ENCODE measurements at regions not wholly inside any gene's neighbourhood (a gene's known extent, or its start where the extent isn't known, plus 50 kb on each side); places are given as distances from the start of the nearest gene placed in this dataset.

DNA sequence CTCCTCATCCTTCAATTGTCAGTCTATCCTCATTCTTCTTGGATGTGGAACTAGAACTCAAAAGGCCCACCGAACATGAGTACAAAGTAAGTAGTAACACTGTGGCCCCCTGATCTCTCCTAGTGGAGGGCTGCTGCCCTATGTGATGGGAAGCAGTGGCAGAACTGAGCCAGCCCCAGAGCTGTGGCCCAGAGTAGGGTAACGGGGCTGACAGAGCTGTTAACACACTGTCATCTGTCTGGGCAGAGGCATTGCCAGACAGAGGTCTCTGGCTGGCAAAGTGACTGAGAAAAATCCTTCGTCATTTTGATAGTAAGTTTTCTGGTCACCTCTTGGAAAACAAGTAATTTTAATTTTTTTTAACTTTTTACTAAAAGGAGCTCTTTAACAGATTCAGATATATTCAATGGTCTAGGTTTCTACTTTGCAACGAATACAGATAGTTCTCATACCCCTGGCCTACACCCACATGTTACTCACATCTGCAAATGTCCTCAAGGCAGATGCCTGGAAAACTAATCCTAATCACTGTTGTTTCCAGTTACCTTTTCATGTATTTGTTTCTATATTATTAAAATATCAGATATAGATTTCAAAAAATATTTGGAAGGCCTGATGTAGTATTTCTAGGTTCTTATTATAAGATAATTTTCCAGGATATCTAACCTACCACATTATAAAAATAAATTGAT, 588.7 kb downstream of the CPS1 start:
- Histone ChIP-seq H3K4me3 (no peak overlapping the region), H3K27me3 (ENCODE audit: insufficient read depth) (no peaks in the 10 kb centered on the region), H3K4me1 (ENCODE audit: insufficient read depth) (no peaks in the 10 kb centered on the region), H3F3A (replicated peaks; ENCODE audit: low read depth) (no peaks in the 10 kb centered on the region), H2AFZ (no peak overlapping the region), H3K27ac (ENCODE audit: low read depth) (no peak overlapping the region), H3K79me2 (replicated peaks; ENCODE audit: insufficient read depth) (no peaks in the 10 kb centered on the region), H4K20me1 (replicated peaks; ENCODE audit: insufficient read depth) (no peaks in the 10 kb centered on the region), H3K9me2 (ENCODE audit: insufficient read depth) (no peaks in the 10 kb centered on the region), H3K4me2 (no peak overlapping the region), H3K36me3 (ENCODE audit: insufficient read depth) (no peaks in the 10 kb centered on the region)
- Mint-ChIP-seq H3K27ac (no peak overlapping the region), H3K4me1 (no peaks in the 10 kb centered on the region), H3K27me3 (ENCODE audit: insufficient read depth, low read depth, poor library complexity) (no peaks in the 10 kb centered on the region), H3K9me3 (peaks cover 9% of the 10 kb centered on the region), H3K4me3 (no peak overlapping the region), H3K36me3 (ENCODE audit: low read depth) (peaks cover 9% of the 10 kb centered on the region; the same call in 1 of the 3 replicates)
- ATAC-seq (no peak), DNase-seq (ENCODE audit: low spot score) (no peak)
- TF ChIP-seq, protein P1, sequence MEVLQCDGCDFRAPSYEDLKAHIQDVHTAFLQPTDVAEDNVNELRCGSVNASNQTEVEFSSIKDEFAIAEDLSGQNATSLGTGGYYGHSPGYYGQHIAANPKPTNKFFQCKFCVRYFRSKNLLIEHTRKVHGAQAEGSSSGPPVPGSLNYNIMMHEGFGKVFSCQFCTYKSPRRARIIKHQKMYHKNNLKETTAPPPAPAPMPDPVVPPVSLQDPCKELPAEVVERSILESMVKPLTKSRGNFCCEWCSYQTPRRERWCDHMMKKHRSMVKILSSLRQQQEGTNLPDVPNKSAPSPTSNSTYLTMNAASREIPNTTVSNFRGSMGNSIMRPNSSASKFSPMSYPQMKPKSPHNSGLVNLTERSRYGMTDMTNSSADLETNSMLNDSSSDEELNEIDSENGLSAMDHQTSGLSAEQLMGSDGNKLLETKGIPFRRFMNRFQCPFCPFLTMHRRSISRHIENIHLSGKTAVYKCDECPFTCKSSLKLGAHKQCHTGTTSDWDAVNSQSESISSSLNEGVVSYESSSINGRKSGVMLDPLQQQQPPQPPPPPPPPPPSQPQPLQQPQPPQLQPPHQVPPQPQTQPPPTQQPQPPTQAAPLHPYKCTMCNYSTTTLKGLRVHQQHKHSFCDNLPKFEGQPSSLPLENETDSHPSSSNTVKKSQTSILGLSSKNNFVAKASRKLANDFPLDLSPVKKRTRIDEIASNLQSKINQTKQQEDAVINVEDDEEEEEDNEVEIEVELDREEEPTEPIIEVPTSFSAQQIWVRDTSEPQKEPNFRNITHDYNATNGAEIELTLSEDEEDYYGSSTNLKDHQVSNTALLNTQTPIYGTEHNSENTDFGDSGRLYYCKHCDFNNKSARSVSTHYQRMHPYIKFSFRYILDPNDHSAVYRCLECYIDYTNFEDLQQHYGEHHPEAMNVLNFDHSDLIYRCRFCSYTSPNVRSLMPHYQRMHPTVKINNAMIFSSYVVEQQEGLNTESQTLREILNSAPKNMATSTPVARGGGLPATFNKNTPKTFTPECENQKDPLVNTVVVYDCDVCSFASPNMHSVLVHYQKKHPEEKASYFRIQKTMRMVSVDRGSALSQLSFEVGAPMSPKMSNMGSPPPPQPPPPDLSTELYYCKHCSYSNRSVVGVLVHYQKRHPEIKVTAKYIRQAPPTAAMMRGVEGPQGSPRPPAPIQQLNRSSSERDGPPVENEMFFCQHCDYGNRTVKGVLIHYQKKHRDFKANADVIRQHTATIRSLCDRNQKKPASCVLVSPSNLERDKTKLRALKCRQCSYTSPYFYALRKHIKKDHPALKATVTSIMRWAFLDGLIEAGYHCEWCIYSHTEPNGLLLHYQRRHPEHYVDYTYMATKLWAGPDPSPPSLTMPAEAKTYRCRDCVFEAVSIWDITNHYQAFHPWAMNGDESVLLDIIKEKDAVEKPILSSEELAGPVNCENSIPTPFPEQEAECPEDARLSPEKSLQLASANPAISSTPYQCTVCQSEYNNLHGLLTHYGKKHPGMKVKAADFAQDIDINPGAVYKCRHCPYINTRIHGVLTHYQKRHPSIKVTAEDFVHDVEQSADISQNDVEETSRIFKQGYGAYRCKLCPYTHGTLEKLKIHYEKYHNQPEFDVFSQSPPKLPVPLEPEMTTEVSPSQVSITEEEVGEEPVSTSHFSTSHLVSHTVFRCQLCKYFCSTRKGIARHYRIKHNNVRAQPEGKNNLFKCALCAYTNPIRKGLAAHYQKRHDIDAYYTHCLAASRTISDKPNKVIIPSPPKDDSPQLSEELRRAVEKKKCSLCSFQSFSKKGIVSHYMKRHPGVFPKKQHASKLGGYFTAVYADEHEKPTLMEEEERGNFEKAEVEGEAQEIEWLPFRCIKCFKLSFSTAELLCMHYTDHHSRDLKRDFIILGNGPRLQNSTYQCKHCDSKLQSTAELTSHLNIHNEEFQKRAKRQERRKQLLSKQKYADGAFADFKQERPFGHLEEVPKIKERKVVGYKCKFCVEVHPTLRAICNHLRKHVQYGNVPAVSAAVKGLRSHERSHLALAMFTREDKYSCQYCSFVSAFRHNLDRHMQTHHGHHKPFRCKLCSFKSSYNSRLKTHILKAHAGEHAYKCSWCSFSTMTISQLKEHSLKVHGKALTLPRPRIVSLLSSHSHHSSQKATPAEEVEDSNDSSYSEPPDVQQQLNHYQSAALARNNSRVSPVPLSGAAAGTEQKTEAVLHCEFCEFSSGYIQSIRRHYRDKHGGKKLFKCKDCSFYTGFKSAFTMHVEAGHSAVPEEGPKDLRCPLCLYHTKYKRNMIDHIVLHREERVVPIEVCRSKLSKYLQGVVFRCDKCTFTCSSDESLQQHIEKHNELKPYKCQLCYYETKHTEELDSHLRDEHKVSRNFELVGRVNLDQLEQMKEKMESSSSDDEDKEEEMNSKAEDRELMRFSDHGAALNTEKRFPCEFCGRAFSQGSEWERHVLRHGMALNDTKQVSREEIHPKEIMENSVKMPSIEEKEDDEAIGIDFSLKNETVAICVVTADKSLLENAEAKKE (CRISPR knock-in tag; IDR thresholded peaks at IDR 0.05) = no peak
- TF ChIP-seq, protein P2, sequence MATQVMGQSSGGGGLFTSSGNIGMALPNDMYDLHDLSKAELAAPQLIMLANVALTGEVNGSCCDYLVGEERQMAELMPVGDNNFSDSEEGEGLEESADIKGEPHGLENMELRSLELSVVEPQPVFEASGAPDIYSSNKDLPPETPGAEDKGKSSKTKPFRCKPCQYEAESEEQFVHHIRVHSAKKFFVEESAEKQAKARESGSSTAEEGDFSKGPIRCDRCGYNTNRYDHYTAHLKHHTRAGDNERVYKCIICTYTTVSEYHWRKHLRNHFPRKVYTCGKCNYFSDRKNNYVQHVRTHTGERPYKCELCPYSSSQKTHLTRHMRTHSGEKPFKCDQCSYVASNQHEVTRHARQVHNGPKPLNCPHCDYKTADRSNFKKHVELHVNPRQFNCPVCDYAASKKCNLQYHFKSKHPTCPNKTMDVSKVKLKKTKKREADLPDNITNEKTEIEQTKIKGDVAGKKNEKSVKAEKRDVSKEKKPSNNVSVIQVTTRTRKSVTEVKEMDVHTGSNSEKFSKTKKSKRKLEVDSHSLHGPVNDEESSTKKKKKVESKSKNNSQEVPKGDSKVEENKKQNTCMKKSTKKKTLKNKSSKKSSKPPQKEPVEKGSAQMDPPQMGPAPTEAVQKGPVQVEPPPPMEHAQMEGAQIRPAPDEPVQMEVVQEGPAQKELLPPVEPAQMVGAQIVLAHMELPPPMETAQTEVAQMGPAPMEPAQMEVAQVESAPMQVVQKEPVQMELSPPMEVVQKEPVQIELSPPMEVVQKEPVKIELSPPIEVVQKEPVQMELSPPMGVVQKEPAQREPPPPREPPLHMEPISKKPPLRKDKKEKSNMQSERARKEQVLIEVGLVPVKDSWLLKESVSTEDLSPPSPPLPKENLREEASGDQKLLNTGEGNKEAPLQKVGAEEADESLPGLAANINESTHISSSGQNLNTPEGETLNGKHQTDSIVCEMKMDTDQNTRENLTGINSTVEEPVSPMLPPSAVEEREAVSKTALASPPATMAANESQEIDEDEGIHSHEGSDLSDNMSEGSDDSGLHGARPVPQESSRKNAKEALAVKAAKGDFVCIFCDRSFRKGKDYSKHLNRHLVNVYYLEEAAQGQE (IDR thresholded peaks at IDR 0.05; ENCODE audit: unreplicated experiment) = no peak
- TF ChIP-seq ZNF331 (CRISPR knock-in tag; IDR thresholded peaks at IDR 0.05; ENCODE audit: low read depth) (no peak), POLR2AphosphoS5 (IDR thresholded peaks at IDR 0.05; ENCODE audit: low read depth) (no peak), EZH2 (IDR thresholded peaks at IDR 0.05; ENCODE audit: low read depth, unreplicated experiment) (no peak), NANOG (IDR thresholded peaks at IDR 0.05; ENCODE audit: borderline replicate concordance) (no peak), STAT1 (IDR thresholded peaks at IDR 0.05; ENCODE audit: unreplicated experiment) (no peak), EZH2phosphoT487 (IDR thresholded peaks at IDR 0.05; ENCODE audit: unreplicated experiment) (no peak), JUNB (IDR thresholded peaks at IDR 0.05; ENCODE audit: unreplicated experiment) (no peak), ZNF114 (CRISPR knock-in tag; IDR thresholded peaks at IDR 0.05) (no peak), CREB1 (CRISPR knock-in tag; IDR thresholded peaks at IDR 0.05; ENCODE audit: low read depth) (no peak)
- TF ChIP-seq, protein P3, sequence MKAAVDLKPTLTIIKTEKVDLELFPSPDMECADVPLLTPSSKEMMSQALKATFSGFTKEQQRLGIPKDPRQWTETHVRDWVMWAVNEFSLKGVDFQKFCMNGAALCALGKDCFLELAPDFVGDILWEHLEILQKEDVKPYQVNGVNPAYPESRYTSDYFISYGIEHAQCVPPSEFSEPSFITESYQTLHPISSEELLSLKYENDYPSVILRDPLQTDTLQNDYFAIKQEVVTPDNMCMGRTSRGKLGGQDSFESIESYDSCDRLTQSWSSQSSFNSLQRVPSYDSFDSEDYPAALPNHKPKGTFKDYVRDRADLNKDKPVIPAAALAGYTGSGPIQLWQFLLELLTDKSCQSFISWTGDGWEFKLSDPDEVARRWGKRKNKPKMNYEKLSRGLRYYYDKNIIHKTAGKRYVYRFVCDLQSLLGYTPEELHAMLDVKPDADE (IDR thresholded peaks at IDR 0.05) = no peak
- TF ChIP-seq, protein P4, sequence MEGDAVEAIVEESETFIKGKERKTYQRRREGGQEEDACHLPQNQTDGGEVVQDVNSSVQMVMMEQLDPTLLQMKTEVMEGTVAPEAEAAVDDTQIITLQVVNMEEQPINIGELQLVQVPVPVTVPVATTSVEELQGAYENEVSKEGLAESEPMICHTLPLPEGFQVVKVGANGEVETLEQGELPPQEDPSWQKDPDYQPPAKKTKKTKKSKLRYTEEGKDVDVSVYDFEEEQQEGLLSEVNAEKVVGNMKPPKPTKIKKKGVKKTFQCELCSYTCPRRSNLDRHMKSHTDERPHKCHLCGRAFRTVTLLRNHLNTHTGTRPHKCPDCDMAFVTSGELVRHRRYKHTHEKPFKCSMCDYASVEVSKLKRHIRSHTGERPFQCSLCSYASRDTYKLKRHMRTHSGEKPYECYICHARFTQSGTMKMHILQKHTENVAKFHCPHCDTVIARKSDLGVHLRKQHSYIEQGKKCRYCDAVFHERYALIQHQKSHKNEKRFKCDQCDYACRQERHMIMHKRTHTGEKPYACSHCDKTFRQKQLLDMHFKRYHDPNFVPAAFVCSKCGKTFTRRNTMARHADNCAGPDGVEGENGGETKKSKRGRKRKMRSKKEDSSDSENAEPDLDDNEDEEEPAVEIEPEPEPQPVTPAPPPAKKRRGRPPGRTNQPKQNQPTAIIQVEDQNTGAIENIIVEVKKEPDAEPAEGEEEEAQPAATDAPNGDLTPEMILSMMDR (conservative IDR thresholded peaks at IDR 0.05; ENCODE audit: low read depth in 2 of 2) = no peak

Data from GM23338 (cell line).